K562 (cell line): ENCODE measurements at regions not wholly inside any gene's neighbourhood (a gene's known extent, or its start where the extent isn't known, plus 50 kb on each side); places are given as distances from the start of the nearest gene placed in this dataset.

ENCODE experiments used
- DNMT1 ChIP-seq: fragments of 450-650 bp; IDR thresholded peaks from 2 replicates; pipeline ENCODE4 v1.6.1; 2016; ENCODE audit warnings: antibody characterized with exemption, mild to moderate bottlenecking
- EZH2 ChIP-seq: IDR thresholded peaks from 2 replicates; pipeline ENCODE4 v1.6.1; 2012; ENCODE audit warnings: low read depth, mild to moderate bottlenecking, inconsistent platforms, low read length, borderline replicate concordance
- SIN3B ChIP-seq: fragments of 450-650 bp; IDR thresholded peaks from 2 replicates; pipeline ENCODE4 v1.6.1; 2017; ENCODE audit warnings: low read depth, mild to moderate bottlenecking, moderate library complexity
- TF ChIP-seq, protein P1 (sequence below): sonication (generic); formaldehyde crosslinking; IDR thresholded peaks from 2 replicates; pipeline ENCODE4 v1.8.1; 2022; ENCODE audit warnings: missing genetic modification reagents
- TF ChIP-seq, protein P2 (sequence below), 3 experiments: IDR thresholded peaks in 2 of 3; conservative IDR thresholded peaks in 1 of 3; 2 replicates each; pipeline ENCODE4 v1.5.1; 2011 to 2012; ENCODE audit warnings: low read length in 3 of 3, mild to moderate bottlenecking in 3 of 3, control low read depth in 2 of 3, improper control_type of control experiment in 1 of 3, inconsistent platforms in 1 of 3, low read depth in 1 of 3, mixed read lengths in 1 of 3, moderate library complexity in 1 of 3; ENCODE audit not compliant: insufficient read depth in 2 of 3
- TF ChIP-seq, protein P3 (sequence below): fragments of 250-450 bp; sonication (Bioruptor Pico); IDR thresholded peaks from 2 replicates; pipeline ENCODE4 v1.8.0; 2021; ENCODE audit warnings: mild to moderate bottlenecking, moderate library complexity

DNA sequence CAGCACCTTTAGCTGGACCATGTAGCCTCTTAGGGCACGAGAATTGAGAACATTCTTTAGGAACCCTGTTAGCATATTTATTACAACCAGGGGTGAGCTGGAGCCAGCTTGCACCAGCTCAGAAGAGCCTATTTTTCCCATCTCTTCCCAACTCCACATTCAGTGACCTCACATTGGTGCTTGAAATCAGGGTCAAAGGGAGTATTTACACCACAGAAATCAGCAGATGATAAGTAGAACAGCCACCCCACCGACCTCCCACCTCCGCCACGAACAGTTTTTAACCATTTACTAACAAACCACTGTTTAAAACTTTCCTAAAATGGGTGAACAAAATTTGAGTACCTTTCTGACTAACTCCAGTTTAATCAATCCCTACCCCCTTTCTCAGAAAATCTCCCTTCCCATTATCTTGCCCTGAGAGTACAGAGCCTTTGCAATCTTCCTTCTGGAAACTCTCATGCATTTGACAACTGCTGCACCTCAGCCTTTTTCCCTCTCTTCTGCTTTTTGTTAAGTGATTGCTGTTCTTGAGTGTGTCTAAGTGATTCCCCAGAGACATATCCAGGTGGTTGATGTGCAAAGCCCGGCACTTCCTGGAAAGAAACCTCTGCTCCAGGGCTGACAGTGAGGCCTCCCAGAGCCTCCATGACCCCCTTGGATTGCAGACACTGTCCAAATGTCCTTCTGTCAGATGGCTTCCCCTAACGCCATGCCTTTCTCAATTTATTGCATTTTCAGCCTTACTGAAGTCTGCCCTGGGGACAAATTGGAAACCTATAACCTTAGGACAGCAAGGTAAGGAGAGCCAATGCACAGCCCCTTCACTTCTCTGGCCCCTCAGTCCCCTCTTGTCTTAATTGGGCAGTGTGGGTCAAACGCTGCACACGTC, 389.5 kb upstream of the TNP1 start:
- TF ChIP-seq DNMT1 (no peak), EZH2 (no peak), SIN3B (no peak)
- TF ChIP-seq, protein P1, sequence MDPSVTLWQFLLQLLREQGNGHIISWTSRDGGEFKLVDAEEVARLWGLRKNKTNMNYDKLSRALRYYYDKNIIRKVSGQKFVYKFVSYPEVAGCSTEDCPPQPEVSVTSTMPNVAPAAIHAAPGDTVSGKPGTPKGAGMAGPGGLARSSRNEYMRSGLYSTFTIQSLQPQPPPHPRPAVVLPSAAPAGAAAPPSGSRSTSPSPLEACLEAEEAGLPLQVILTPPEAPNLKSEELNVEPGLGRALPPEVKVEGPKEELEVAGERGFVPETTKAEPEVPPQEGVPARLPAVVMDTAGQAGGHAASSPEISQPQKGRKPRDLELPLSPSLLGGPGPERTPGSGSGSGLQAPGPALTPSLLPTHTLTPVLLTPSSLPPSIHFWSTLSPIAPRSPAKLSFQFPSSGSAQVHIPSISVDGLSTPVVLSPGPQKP (CRISPR knock-in tag) = no peak
- TF ChIP-seq, protein P2, sequence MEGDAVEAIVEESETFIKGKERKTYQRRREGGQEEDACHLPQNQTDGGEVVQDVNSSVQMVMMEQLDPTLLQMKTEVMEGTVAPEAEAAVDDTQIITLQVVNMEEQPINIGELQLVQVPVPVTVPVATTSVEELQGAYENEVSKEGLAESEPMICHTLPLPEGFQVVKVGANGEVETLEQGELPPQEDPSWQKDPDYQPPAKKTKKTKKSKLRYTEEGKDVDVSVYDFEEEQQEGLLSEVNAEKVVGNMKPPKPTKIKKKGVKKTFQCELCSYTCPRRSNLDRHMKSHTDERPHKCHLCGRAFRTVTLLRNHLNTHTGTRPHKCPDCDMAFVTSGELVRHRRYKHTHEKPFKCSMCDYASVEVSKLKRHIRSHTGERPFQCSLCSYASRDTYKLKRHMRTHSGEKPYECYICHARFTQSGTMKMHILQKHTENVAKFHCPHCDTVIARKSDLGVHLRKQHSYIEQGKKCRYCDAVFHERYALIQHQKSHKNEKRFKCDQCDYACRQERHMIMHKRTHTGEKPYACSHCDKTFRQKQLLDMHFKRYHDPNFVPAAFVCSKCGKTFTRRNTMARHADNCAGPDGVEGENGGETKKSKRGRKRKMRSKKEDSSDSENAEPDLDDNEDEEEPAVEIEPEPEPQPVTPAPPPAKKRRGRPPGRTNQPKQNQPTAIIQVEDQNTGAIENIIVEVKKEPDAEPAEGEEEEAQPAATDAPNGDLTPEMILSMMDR (IDR thresholded peaks at IDR 0.05 in 2 of 3, conservative IDR thresholded peaks at IDR 0.05 in 1 of 3; ENCODE audit: insufficient read depth in 2 of 3, low read depth in 1 of 3, low read length in 3 of 3) = no peak
- TF ChIP-seq, protein P3, sequence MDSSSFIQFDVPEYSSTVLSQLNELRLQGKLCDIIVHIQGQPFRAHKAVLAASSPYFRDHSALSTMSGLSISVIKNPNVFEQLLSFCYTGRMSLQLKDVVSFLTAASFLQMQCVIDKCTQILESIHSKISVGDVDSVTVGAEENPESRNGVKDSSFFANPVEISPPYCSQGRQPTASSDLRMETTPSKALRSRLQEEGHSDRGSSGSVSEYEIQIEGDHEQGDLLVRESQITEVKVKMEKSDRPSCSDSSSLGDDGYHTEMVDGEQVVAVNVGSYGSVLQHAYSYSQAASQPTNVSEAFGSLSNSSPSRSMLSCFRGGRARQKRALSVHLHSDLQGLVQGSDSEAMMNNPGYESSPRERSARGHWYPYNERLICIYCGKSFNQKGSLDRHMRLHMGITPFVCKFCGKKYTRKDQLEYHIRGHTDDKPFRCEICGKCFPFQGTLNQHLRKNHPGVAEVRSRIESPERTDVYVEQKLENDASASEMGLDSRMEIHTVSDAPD (CRISPR knock-in tag) = no peak
